ENCODE measurements at regions not wholly inside any gene's neighbourhood (a gene's known extent, or its start where the extent isn't known, plus 50 kb on each side); places are given as distances from the start of the nearest gene placed in this dataset.

DNA sequence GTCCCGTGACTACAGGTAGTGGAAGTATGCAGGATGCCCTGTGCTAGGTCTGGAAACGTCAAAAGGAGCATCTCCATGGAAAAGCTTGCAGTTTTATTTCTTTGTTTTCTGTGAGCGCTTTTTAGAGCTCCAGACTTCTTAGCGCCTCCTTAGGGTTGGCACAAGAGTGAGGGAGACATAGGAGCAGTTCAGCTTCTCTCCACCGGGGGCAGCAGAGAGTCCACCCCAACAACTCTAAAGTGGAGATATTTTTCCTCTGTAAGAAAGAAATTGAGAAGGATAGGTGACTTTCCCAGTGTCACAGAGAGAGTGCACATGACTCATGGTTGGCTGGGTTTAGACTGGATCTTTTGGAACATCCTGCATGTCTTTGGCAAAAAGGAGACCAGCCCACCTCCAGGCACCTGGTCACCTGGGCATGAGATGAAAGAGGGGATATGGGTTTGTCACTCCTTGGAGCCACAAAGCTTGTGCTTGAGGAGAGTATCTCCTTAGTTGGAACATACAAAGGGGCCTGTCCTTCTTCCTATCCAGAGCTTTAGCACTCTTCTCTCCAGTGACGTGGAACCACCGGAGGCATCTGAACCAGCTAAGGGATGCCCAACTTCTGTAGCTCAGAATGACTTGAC is 637.7 kb downstream of the SEMA5A start:
- no peaks in the 10 kb centered on the region for H3K27me3 ChIP-seq (ENCODE audit: control insufficient read depth in 3 of 3, insufficient read depth in 3 of 3, low read length in 3 of 3)
- H3K36me3 ChIP-seq (ENCODE audit: control insufficient read depth in 3 of 3, insufficient read depth in 3 of 3, low read length in 3 of 3): no peaks in the 10 kb centered on the region
- H3K4me1 ChIP-seq (ENCODE audit: control insufficient read depth in 3 of 3, insufficient read depth in 3 of 3, low read length in 3 of 3): no peaks in the 10 kb centered on the region
- H3K9me3 ChIP-seq (ENCODE audit: control insufficient read depth in 3 of 3, low read length in 3 of 3): no peaks in the 10 kb centered on the region
- H3K27ac ChIP-seq (ENCODE audit: low read depth, low read length): no peak overlapping the region
- H3K4me3 ChIP-seq (ENCODE audit: low read length in 3 of 3): no peak overlapping the region
- no peak overlapping the region for H3K9ac ChIP-seq (ENCODE audit: low read depth in 1 of 3, low read length in 3 of 3)

DNA sequence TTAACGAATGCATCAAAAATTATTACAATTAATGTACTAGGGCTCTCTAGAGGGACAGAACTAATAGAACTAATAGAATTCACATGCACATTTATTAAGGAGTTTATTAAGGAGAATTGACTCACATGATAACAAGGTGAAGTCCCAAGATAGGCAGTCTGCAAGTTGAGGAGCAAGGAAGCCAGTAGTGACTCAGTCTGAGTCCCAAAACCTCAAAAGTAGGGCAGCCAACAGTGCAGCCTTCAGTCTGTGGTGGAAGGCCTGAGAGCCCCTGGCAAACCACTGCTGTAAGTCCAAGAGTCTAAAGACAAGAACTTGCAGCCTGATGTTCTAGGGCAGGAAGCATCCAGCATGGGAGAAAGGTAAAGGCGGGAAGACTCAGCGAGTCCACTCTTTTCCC is 633.8 kb downstream of the SEMA5A start:
- H3K9me3 ChIP-seq (ENCODE audit: control insufficient read depth in 3 of 3, low read length in 3 of 3): no peaks in the 10 kb centered on the region
- H3K36me3 ChIP-seq (ENCODE audit: control insufficient read depth in 3 of 3, insufficient read depth in 3 of 3, low read length in 3 of 3): no peaks in the 10 kb centered on the region
- H3K4me3 ChIP-seq (ENCODE audit: low read length in 3 of 3): no peak overlapping the region
- H3K4me1 ChIP-seq (ENCODE audit: control insufficient read depth in 3 of 3, insufficient read depth in 3 of 3, low read length in 3 of 3): no peaks in the 10 kb centered on the region
- H3K27ac ChIP-seq (ENCODE audit: low read depth, low read length): no peak overlapping the region
- H3K9ac ChIP-seq (ENCODE audit: low read depth in 1 of 3, low read length in 3 of 3): no peak overlapping the region
- no peaks in the 10 kb centered on the region for H3K27me3 ChIP-seq (ENCODE audit: control insufficient read depth in 3 of 3, insufficient read depth in 3 of 3, low read length in 3 of 3)

GRCh38 chr5:8913522-8913921 is 632.4 kb downstream of the SEMA5A start:
- no peaks in the 10 kb centered on the region for H3K9me3 ChIP-seq (ENCODE audit: control insufficient read depth in 3 of 3, low read length in 3 of 3)
- no peaks in the 10 kb centered on the region for H3K4me1 ChIP-seq (ENCODE audit: control insufficient read depth in 3 of 3, insufficient read depth in 3 of 3, low read length in 3 of 3)

DNA sequence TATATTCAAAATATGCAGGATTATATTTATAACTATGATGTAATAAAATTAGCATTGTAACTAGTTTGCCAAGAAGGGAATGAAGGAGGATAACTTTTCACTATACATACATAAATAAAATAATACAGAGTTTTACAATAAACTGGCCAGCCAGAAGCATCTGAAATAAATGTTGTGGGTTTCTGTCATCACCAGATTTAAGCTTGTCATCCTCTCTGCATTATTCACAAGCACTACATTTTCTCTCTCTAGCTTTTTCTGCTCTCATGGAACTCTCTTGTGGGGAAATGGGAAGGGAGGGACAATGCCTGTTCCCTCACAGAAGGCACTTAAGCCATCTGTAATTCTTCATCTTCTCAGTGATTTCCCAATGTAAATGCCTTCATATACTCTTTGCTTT is 626.8 kb downstream of the SEMA5A start:
- Histone ChIP-seq H3K9me3 (ENCODE audit: control insufficient read depth in 3 of 3, low read length in 3 of 3) (peaks cover 0 to 2% (median 0%) of the 10 kb centered on the region in 3 donors), H3K4me3 (ENCODE audit: low read length in 3 of 3) (no peak overlapping the region), H3K9ac (ENCODE audit: low read depth in 1 of 3, low read length in 3 of 3) (no peak overlapping the region), H3K27me3 (ENCODE audit: control insufficient read depth in 3 of 3, insufficient read depth in 3 of 3, low read length in 3 of 3) (no peaks in the 10 kb centered on the region), H3K4me1 (ENCODE audit: control insufficient read depth in 3 of 3, insufficient read depth in 3 of 3, low read length in 3 of 3) (no peaks in the 10 kb centered on the region), H3K36me3 (ENCODE audit: control insufficient read depth in 3 of 3, insufficient read depth in 3 of 3, low read length in 3 of 3) (no peaks in the 10 kb centered on the region), H3K27ac (ENCODE audit: low read depth, low read length) (no peak overlapping the region)

More at GRCh38 chr5:8913522-8913921, 632.4 kb downstream of the SEMA5A start:
- no peaks in the 10 kb centered on the region for H3K36me3 ChIP-seq (ENCODE audit: control insufficient read depth in 3 of 3, insufficient read depth in 3 of 3, low read length in 3 of 3)
- no peak overlapping the region for H3K4me3 ChIP-seq (ENCODE audit: low read length in 3 of 3)
- no peak overlapping the region for H3K27ac ChIP-seq (ENCODE audit: low read depth, low read length)
- no peak overlapping the region for H3K9ac ChIP-seq (ENCODE audit: low read depth in 1 of 3, low read length in 3 of 3)
- no peaks in the 10 kb centered on the region for H3K27me3 ChIP-seq (ENCODE audit: control insufficient read depth in 3 of 3, insufficient read depth in 3 of 3, low read length in 3 of 3)

GRCh38 chr5:8923526-8923925 is 622.3 kb downstream of the SEMA5A start:
- Histone ChIP-seq H3K27me3 (ENCODE audit: control insufficient read depth in 3 of 3, insufficient read depth in 3 of 3, low read length in 3 of 3) (no peaks in the 10 kb centered on the region), H3K9ac (ENCODE audit: low read depth in 1 of 3, low read length in 3 of 3) (no peak overlapping the region), H3K36me3 (ENCODE audit: control insufficient read depth in 3 of 3, insufficient read depth in 3 of 3, low read length in 3 of 3) (no peaks in the 10 kb centered on the region), H3K9me3 (ENCODE audit: control insufficient read depth in 3 of 3, low read length in 3 of 3) (peaks cover 0 to 2% (median 0%) of the 10 kb centered on the region in 3 donors), H3K27ac (ENCODE audit: low read depth, low read length) (no peak overlapping the region), H3K4me3 (ENCODE audit: low read length in 3 of 3) (no peak overlapping the region), H3K4me1 (ENCODE audit: control insufficient read depth in 3 of 3, insufficient read depth in 3 of 3, low read length in 3 of 3) (no peaks in the 10 kb centered on the region)

DNA sequence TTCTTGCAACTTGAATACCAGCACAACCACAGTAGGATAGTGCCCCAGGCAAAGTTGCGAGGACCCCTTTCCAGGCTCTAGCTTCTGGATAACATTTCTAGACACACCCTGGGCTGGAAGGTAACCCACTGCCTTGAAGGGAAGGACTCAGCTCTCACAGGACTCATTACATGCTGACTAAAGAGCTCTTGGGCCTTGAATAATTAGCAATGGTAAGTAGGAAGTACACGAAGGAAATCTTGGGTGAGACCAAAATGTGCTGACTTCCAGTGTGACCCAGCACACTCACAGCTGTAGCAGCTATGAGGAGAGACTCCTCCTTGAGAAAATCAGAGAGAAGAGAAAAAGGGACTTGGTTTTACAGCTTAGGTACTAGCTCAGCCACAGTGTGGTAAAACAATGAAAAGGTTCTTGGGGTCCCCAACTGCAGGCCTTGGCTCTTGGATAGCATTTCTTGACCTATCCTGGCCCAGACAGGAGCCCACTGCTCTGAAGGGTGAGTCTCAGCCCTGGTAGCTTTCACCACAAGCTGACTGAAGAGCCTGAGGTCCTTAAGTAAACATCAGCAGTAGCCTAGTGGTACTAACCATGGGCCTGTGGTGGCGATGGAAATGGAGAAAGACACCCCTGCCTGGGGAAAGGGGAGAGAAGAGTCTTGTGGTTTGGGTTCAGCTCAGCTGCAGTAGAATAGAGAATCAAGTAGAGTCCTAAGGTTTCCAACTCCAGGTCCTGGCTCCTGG is 621.7 kb downstream of the SEMA5A start:
- Histone ChIP-seq H3K9me3 (ENCODE audit: control insufficient read depth in 3 of 3, low read length in 3 of 3) (no peaks in the 10 kb centered on the region), H3K9ac (ENCODE audit: low read depth in 1 of 3, low read length in 3 of 3) (no peak overlapping the region), H3K36me3 (ENCODE audit: control insufficient read depth in 3 of 3, insufficient read depth in 3 of 3, low read length in 3 of 3) (no peaks in the 10 kb centered on the region), H3K4me3 (ENCODE audit: low read length in 3 of 3) (no peak overlapping the region), H3K4me1 (ENCODE audit: control insufficient read depth in 3 of 3, insufficient read depth in 3 of 3, low read length in 3 of 3) (no peaks in the 10 kb centered on the region), H3K27ac (ENCODE audit: low read depth, low read length) (no peak overlapping the region), H3K27me3 (ENCODE audit: control insufficient read depth in 3 of 3, insufficient read depth in 3 of 3, low read length in 3 of 3) (no peaks in the 10 kb centered on the region)

DNA sequence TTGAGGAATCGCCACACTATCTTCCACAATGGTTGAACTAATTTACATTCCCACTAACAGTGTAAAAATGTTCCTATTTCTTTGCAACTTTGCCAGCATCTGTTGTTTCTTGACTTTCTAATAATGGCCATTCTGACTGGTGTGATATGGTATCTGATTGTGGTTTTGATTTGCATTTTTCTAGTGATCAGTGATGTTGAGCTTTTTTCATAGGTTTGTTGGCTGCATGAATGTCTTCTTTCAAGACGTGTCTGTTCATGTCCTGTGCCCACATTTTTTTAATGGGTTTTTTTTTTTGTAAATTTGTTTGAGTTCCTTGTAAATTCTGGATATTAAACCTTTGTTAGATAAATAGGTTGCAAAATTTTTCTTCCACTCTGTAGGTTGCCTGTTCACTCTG is 615.9 kb downstream of the SEMA5A start:
- no peak overlapping the region for H3K4me3 ChIP-seq (ENCODE audit: low read length in 3 of 3)
- no peaks in the 10 kb centered on the region for H3K27me3 ChIP-seq (ENCODE audit: control insufficient read depth in 3 of 3, insufficient read depth in 3 of 3, low read length in 3 of 3)
- H3K27ac ChIP-seq (ENCODE audit: low read depth, low read length): no peak overlapping the region
- no peaks in the 10 kb centered on the region for H3K4me1 ChIP-seq (ENCODE audit: control insufficient read depth in 3 of 3, insufficient read depth in 3 of 3, low read length in 3 of 3)
- H3K9ac ChIP-seq (ENCODE audit: low read depth in 1 of 3, low read length in 3 of 3): no peak overlapping the region
- H3K36me3 ChIP-seq (ENCODE audit: control insufficient read depth in 3 of 3, insufficient read depth in 3 of 3, low read length in 3 of 3): no peaks in the 10 kb centered on the region
- H3K9me3 ChIP-seq (ENCODE audit: control insufficient read depth in 3 of 3, low read length in 3 of 3): peaks cover 0 to 2% (median 0%) of the 10 kb centered on the region in 3 donors

DNA sequence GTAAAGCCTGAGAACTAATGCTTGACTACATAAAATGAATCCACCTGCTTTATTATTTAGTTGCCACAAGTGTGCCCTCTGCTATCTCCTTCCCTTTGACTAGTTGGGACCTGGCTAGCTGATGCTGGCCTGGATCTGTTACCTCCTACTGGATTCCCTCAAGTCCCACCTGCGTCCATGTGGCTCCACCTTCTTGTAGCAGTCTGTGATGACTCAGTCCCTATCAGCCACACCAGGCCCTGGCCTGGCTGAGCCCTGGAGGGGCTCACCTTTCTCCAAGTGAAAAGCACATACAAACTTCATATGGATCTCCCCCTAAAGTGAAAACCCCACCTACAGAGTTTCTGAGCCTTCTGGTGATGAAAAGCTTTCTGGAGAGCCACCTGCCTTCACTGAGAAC is 611.4 kb downstream of the SEMA5A start:
- peaks cover 0 to 2% (median 0%) of the 10 kb centered on the region in 3 donors for H3K9me3 ChIP-seq (ENCODE audit: control insufficient read depth in 3 of 3, low read length in 3 of 3)
- no peaks in the 10 kb centered on the region for H3K27me3 ChIP-seq (ENCODE audit: control insufficient read depth in 3 of 3, insufficient read depth in 3 of 3, low read length in 3 of 3)
- H3K4me3 ChIP-seq (ENCODE audit: low read length in 3 of 3): no peak overlapping the region
- H3K27ac ChIP-seq (ENCODE audit: low read depth, low read length): no peak overlapping the region
- H3K4me1 ChIP-seq (ENCODE audit: control insufficient read depth in 3 of 3, insufficient read depth in 3 of 3, low read length in 3 of 3): no peaks in the 10 kb centered on the region
- H3K9ac ChIP-seq (ENCODE audit: low read depth in 1 of 3, low read length in 3 of 3): no peak overlapping the region
- H3K36me3 ChIP-seq (ENCODE audit: control insufficient read depth in 3 of 3, insufficient read depth in 3 of 3, low read length in 3 of 3): no peaks in the 10 kb centered on the region

- no peak overlapping the region for H3K9ac ChIP-seq (ENCODE audit: low read depth in 1 of 3, low read length in 3 of 3)
- H3K27me3 ChIP-seq (ENCODE audit: control insufficient read depth in 3 of 3, insufficient read depth in 3 of 3, low read length in 3 of 3): no peaks in the 10 kb centered on the region
- no peaks in the 10 kb centered on the region for H3K9me3 ChIP-seq (ENCODE audit: control insufficient read depth in 3 of 3, low read length in 3 of 3)
- no peaks in the 10 kb centered on the region for H3K4me1 ChIP-seq (ENCODE audit: control insufficient read depth in 3 of 3, insufficient read depth in 3 of 3, low read length in 3 of 3)
- no peak overlapping the region for H3K4me3 ChIP-seq (ENCODE audit: low read length in 3 of 3)
- H3K36me3 ChIP-seq (ENCODE audit: control insufficient read depth in 3 of 3, insufficient read depth in 3 of 3, low read length in 3 of 3): no peaks in the 10 kb centered on the region
- H3K27ac ChIP-seq (ENCODE audit: low read depth, low read length): no peak overlapping the region
Observed at GRCh38 chr5:8940934-8941333, 604.9 kb downstream of the SEMA5A start.

- no peaks in the 10 kb centered on the region for H3K4me1 ChIP-seq (ENCODE audit: control insufficient read depth in 3 of 3, insufficient read depth in 3 of 3, low read length in 3 of 3)
- H3K36me3 ChIP-seq (ENCODE audit: control insufficient read depth in 3 of 3, insufficient read depth in 3 of 3, low read length in 3 of 3): no peaks in the 10 kb centered on the region
- H3K27ac ChIP-seq (ENCODE audit: low read depth, low read length): no peak overlapping the region
- no peaks in the 10 kb centered on the region for H3K9me3 ChIP-seq (ENCODE audit: control insufficient read depth in 3 of 3, low read length in 3 of 3)
- no peak overlapping the region for H3K9ac ChIP-seq (ENCODE audit: low read depth in 1 of 3, low read length in 3 of 3)
- no peaks in the 10 kb centered on the region for H3K27me3 ChIP-seq (ENCODE audit: control insufficient read depth in 3 of 3, insufficient read depth in 3 of 3, low read length in 3 of 3)
- H3K4me3 ChIP-seq (ENCODE audit: low read length in 3 of 3): no peak overlapping the region
Observed at GRCh38 chr5:8943301-8943700, 602.6 kb downstream of the SEMA5A start.

All from skeletal muscle tissue (tissue), 3 donors.